Pulmonary artery endothelial cell (primary cell): ENCODE measurements at regions not wholly inside any gene's neighbourhood (a gene's known extent, or its start where the extent isn't known, plus 50 kb on each side); places are given as distances from the start of the nearest gene placed in this dataset.
"Not testable (repeated sequence)": the region's sequence is repeated elsewhere in the genome, so short reads cannot be mapped to it uniquely, and the experiment has no call there.

Experiments used
- DNase-seq: peaks from one replicate; pipeline ENCODE4 v3.0.0-alpha.2; 2011; ENCODE audit warnings: low read depth, low spot score

GRCh38 chr22:48417225-48418070 is 1410.2 kb downstream of the BRD1 start:
- DNase-seq: no peak

GRCh38 chr22:48416396-48417224 is 1411.1 kb downstream of the BRD1 start:
- DNase-seq: no peak

- no peak for DNase-seq
Measured at GRCh38 chr22:48415520-48415919, 1412.2 kb downstream of the BRD1 start.

- no peak for DNase-seq
Measured at GRCh38 chr22:48414651-48415050, 1413.0 kb downstream of the BRD1 start.

GRCh38 chr22:48412931-48413330 is 1414.7 kb downstream of the BRD1 start:
- not testable (repeated sequence) for DNase-seq

- DNase-seq: no peak
Measured at GRCh38 chr22:48410536-48410935, 1417.1 kb downstream of the BRD1 start.

GRCh38 chr22:48407256-48407955 is 1420.3 kb downstream of the BRD1 start:
- DNase-seq: no peak

GRCh38 chr22:48406161-48406560 is 1421.5 kb downstream of the BRD1 start:
- no peak for DNase-seq

GRCh38 chr22:48405741-48406140 is 1421.9 kb downstream of the BRD1 start:
- DNase-seq: no peak

- no peak for DNase-seq
Measured at GRCh38 chr22:48404801-48405447, 1422.7 kb downstream of the BRD1 start.

- no peak for DNase-seq
Measured at GRCh38 chr22:48403521-48404403, 1423.9 kb downstream of the BRD1 start.

- no peak for DNase-seq
Measured at GRCh38 chr22:48402591-48403031, 1425.1 kb downstream of the BRD1 start.

- DNase-seq: not testable (repeated sequence)
Measured at GRCh38 chr22:48401523-48401922, 1426.2 kb downstream of the BRD1 start.

GRCh38 chr22:48398181-48398905 is 1429.3 kb downstream of the BRD1 start:
- DNase-seq: no peak

- no peak for DNase-seq
Measured at GRCh38 chr22:48397531-48398180, 1430.0 kb downstream of the BRD1 start.

GRCh38 chr22:48396785-48397530 is 1430.7 kb downstream of the BRD1 start:
- DNase-seq: no peak

GRCh38 chr22:48396091-48396784 is 1431.4 kb downstream of the BRD1 start:
- no peak for DNase-seq

GRCh38 chr22:48395201-48395600 is 1432.5 kb downstream of the BRD1 start:
- no peak for DNase-seq
